ENCODE measurements at regions not wholly inside any gene's neighbourhood (a gene's known extent, or its start where the extent isn't known, plus 50 kb on each side); places are given as distances from the start of the nearest gene placed in this dataset.

DNA sequence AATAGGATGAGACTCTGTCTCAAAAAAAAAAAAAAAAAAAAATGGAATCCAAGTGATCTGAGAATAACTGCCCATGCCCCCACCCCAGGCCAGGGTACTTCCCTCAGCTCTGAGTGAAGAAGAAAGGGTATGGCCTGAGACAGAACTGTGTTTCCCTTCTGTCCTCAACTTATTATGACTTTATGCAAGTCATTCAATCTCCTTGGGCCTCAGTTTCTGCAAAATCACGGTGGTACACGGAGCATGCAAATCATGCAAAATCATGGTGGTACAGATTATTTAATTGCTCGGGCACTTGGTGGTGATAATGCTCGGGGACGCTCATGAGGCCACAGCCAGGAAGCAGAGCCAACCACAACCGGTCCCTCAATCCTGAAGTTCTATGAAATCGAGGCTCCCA is 56.5 kb upstream of the TBX3 start:
- DNase-seq, result no peak

GRCh38 chr12:114738460-114739184 is 54.6 kb upstream of the TBX3 start:
- no peak for DNase-seq

DNA sequence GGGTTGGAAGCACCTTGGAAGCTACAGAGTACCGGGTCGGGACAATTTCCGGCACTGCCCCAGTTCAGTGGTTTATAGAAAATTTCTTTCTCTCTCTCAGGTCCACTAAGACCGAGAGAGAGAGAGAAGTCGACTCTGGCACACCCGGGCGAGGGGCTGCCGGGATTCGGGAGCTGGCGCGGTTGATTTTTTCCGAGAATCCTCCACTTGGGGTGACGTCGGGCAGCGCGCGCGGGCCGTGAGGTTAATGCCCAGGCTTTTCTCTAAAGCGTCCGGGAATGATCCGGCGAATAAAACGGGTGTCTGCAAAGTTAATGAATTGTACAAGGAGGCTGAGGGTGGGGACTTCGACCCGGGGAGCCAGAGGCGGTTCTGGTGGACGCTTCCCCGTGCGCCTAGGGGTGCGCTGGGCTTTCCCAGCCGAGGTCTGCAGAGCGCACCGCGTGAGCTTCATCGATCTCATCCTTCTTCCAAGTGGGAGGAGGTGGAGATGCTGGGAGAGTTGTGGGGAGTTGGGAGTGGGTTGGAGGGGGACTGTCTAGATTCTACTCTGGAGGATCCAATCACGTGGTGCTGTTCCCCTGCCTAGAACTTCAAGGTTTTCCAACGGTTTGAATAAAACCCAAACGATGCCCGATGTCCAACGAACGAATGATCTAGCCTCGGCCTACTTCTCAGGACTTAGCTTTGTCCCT is 51.9 kb upstream of the TBX3 start:
- DNase-seq, result no peak

DNA sequence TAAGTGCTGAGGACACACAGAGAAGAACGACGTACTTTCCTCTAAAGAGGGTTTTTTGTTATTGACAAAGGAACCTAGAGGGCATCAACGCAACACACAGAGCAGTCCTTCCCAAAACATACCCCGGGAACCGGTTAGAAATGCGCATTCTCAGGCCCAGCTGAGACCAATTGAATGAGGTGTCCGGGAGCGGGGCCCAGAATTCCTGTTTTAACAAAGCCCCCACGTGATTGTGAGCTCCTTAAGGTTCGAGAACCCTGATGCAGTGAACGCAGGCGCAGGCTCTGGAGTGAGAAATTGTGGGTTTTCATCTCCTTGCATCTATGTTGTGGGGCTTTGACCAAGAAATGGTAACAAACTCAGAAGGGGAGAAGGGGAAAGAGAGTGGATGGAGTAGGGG is 51.0 kb upstream of the TBX3 start:
- no peak for DNase-seq

DNA sequence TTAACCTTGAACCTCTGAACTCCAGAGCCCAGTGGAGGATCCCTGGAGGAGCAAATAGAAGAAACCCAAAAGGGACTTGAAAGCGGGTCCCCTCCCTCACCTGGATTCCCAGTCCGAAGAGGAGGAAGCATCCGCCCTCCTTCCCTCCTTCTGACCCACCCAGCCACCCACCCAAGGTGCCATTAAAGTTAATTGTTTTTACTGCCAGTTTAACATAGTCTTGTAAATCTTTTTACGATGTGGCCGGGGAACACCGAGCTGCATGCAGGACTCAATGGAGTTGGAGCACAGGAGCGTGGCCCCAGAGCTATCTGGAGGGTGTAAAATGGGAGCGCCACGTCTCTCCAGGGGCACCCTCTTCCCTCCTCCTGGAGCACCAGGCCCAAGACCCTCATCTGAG is 49.9 kb upstream of the TBX3 start:
- DNase-seq, result no peak

Data from CD4-positive, alpha-beta T cell treated with Interferon alpha-2 for 1 hour (primary cell).